OCI-LY3 (cell line): ENCODE measurements at regions not wholly inside any gene's neighbourhood (a gene's known extent, or its start where the extent isn't known, plus 50 kb on each side); places are given as distances from the start of the nearest gene placed in this dataset.

Source experiments
- H2AFZ ChIP-seq: fragments of 200-600, 300-600 bp; shearing (Covaris generic); 2 replicates; pipeline ENCODE4 v1.6.0; 2014; ENCODE audit warnings: antibody characterized with exemption, low read depth, low read length
- H3K27ac ChIP-seq: fragments of 200-600, 300-600 bp; sonication (generic); 2 replicates; pipeline ENCODE4 v1.5.1; 2014; ENCODE audit warnings: mild to moderate bottlenecking, low read length, moderate library complexity, mixed read lengths
- H3K27me3 ChIP-seq: fragments of 200-600, 300-600 bp; sonication (generic); 2 replicates; pipeline ENCODE4 v1.6.1; 2014; ENCODE audit warnings: low read depth, low read length, mixed read lengths
- H3K36me3 ChIP-seq: fragments of 200-600, 300-600 bp; sonication (generic); replicated peaks from 2 replicates; pipeline ENCODE3; 2014; ENCODE audit warnings: low read depth, low read length, mixed read lengths
- H3K4me1 ChIP-seq: fragments of 300-600, 200-600 bp; sonication (generic); 2 replicates; pipeline ENCODE4 v1.6.1; 2014; ENCODE audit warnings: low read length, mixed read lengths
- H3K4me2 ChIP-seq: fragments of 200-600, 300-600 bp; sonication (generic); 2 replicates; pipeline ENCODE4 v1.6.1; 2014; ENCODE audit warnings: low read length, mixed read lengths
- H3K4me3 ChIP-seq: fragments of 300-600, 200-600 bp; sonication (generic); 2 replicates; pipeline ENCODE4 v1.5.1; 2014; ENCODE audit warnings: antibody characterized with exemption, mild to moderate bottlenecking, low read length, moderate library complexity
- H3K79me2 ChIP-seq: fragments of 300-600, 200-600 bp; shearing (Covaris generic); 2 replicates; pipeline ENCODE4 v1.6.1; 2014; ENCODE audit warnings: mild to moderate bottlenecking, low read length, mixed read lengths
- H3K9ac ChIP-seq: fragments of 300-600, 200-600 bp; shearing (Covaris generic); 2 replicates; pipeline ENCODE4 v1.6.0; 2014; ENCODE audit warnings: mild to moderate bottlenecking, low read length, moderate library complexity
- H3K9me3 ChIP-seq: fragments of 200-600, 300-600 bp; shearing (Covaris generic); 2 replicates; pipeline ENCODE4 v1.6.1; 2014; ENCODE audit warnings: low read length, mixed read lengths; ENCODE audit not compliant: insufficient read depth
- H4K20me1 ChIP-seq: fragments of 200-600, 300-600 bp; sonication (generic); 2 replicates; pipeline ENCODE4 v1.6.1; 2016; ENCODE audit warnings: low read length, mixed read lengths; ENCODE audit not compliant: insufficient read depth
- EZH2phosphoT487 ChIP-seq: fragments of 200-600 bp; shearing (Covaris generic); IDR thresholded peaks from 2 replicates; pipeline ENCODE4 v1.6.1; 2018; ENCODE audit warnings: antibody characterized with exemption, mixed run types, low read depth
- TF ChIP-seq, protein P1 (sequence below): fragments of 200-600, 300-600 bp; sonication (generic); IDR thresholded peaks from 2 replicates; pipeline ENCODE4 v1.5.1; 2014; ENCODE audit warnings: antibody characterized with exemption, low read length, low read depth

DNA sequence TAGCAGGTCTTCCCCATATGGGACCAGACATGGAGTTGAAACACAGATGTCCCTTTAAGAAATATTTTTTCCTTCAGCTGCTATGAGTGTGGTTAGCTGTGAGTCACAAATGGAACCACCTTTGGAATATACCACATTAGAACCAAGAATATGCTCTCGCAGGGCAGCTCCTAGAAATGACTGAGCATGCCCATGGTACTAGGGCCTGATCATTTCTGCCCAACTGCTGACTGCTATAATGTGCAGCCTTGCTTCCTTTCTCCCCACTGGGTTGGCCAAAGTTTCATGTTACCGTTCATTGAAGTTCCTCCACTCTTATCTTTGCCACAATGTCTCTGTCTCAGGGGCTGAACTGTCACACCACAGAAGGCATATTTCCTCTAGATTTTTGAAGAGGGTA lies 1074.6 kb downstream of the FLRT2 start:
- no peak overlapping the region for H3K27ac ChIP-seq
- H3K4me1 ChIP-seq, result peaks cover 9% of the 10 kb centered on the region
- no peak overlapping the region for H3K9ac ChIP-seq
- H3K27me3 ChIP-seq, result no peaks in the 10 kb centered on the region
- no peaks in the 10 kb centered on the region for H3K36me3 ChIP-seq
- H3K4me3 ChIP-seq, result no peak overlapping the region
- TF ChIP-seq, protein P1, sequence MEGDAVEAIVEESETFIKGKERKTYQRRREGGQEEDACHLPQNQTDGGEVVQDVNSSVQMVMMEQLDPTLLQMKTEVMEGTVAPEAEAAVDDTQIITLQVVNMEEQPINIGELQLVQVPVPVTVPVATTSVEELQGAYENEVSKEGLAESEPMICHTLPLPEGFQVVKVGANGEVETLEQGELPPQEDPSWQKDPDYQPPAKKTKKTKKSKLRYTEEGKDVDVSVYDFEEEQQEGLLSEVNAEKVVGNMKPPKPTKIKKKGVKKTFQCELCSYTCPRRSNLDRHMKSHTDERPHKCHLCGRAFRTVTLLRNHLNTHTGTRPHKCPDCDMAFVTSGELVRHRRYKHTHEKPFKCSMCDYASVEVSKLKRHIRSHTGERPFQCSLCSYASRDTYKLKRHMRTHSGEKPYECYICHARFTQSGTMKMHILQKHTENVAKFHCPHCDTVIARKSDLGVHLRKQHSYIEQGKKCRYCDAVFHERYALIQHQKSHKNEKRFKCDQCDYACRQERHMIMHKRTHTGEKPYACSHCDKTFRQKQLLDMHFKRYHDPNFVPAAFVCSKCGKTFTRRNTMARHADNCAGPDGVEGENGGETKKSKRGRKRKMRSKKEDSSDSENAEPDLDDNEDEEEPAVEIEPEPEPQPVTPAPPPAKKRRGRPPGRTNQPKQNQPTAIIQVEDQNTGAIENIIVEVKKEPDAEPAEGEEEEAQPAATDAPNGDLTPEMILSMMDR, result no peak
- no peak for TF ChIP-seq EZH2phosphoT487
- H3K4me2 ChIP-seq, result no peak overlapping the region
- H4K20me1 ChIP-seq, result no peaks in the 10 kb centered on the region
- H3K79me2 ChIP-seq, result no peaks in the 10 kb centered on the region
- H3K9me3 ChIP-seq, result no peaks in the 10 kb centered on the region
- H2AFZ ChIP-seq, result no peak overlapping the region

DNA sequence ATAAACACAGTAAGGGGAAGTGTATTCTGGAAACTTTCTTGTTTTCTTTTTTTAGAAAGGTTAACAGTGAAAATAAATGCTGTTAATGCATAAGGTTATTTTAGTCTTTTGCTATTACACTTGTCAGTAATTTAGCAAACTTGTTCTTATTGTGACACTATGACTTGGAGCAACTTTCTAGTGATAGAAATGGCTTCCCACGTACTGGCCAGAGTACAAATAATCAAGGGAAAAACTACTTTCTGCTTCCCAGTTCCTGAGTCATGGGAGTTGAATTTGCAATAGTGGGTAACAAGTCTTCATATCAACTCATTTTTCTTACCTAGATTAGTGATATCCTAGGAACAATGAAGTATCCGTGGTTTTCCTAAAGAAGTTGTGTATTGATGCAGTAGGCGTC lies 1072.3 kb downstream of the FLRT2 start:
- H3K4me2 ChIP-seq, result no peak overlapping the region
- H4K20me1 ChIP-seq, result no peaks in the 10 kb centered on the region
- TF ChIP-seq EZH2phosphoT487, result no peak
- TF ChIP-seq, protein P1, result no peak
- no peaks in the 10 kb centered on the region for H3K9me3 ChIP-seq
- no peak overlapping the region for H3K9ac ChIP-seq
- H3K27me3 ChIP-seq, result no peaks in the 10 kb centered on the region
- H3K79me2 ChIP-seq, result no peaks in the 10 kb centered on the region
- no peak overlapping the region for H2AFZ ChIP-seq
- peaks cover 1% of the 10 kb centered on the region for H3K4me1 ChIP-seq
- no peak overlapping the region for H3K4me3 ChIP-seq
- H3K27ac ChIP-seq, result no peak overlapping the region
- no peaks in the 10 kb centered on the region for H3K36me3 ChIP-seq

DNA sequence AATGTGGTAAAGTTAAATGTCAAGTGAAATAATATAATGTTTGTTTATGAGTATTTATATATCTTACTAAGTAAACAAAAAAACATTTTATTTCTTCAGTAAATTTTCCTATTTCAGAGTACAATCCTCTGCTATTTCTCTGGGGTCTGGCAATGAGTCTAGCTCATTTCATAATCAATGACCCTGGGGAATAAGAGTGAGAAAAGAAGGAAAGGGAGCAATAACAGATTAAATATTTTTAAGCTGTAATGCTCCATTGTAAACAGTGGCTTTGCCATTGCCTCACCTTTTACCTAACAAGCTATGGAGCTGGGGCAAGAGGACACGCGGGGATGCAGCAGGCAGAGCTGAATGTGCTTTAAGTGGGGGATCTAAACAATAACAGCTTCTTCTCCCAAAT lies 1071.9 kb downstream of the FLRT2 start:
- H4K20me1 ChIP-seq, result no peaks in the 10 kb centered on the region
- no peak overlapping the region for H2AFZ ChIP-seq
- H3K27me3 ChIP-seq, result no peaks in the 10 kb centered on the region
- TF ChIP-seq, protein P1, result no peak
- no peak for TF ChIP-seq EZH2phosphoT487
- H3K4me2 ChIP-seq, result no peak overlapping the region
- H3K9me3 ChIP-seq, result no peaks in the 10 kb centered on the region
- no peak overlapping the region for H3K9ac ChIP-seq
- H3K36me3 ChIP-seq, result no peaks in the 10 kb centered on the region
- no peak overlapping the region for H3K27ac ChIP-seq
- H3K4me3 ChIP-seq, result no peak overlapping the region
- no peaks in the 10 kb centered on the region for H3K4me1 ChIP-seq
- no peaks in the 10 kb centered on the region for H3K79me2 ChIP-seq

DNA sequence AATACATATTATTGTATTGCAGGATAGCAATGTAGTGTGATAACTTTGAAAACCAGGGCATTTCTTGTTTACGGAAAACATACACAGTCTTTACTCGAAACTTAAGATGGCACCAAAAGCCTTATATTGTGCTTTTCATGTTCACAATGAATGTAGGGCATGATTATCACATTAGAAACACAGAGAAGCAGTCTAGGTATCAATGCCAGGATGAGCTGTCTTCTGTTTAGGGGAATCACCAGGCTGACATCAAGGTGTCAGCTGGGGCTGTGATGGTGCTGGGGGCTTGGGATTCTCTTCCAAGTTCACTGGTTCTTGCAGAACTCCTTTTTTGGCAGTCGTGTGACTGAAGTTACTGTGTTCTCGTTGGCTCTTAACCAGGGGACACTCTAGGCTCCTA lies 1067.3 kb downstream of the FLRT2 start:
- Histone ChIP-seq H3K36me3 (no peaks in the 10 kb centered on the region), H2AFZ (no peak overlapping the region), H3K4me1 (peaks cover 5% of the 10 kb centered on the region; the same call in 1 of the 2 replicates), H3K9me3 (no peaks in the 10 kb centered on the region), H3K4me3 (no peak overlapping the region), H3K4me2 (no peak overlapping the region), H3K27me3 (no peaks in the 10 kb centered on the region), H3K9ac (no peak overlapping the region), H3K79me2 (no peaks in the 10 kb centered on the region), H3K27ac (no peak overlapping the region), H4K20me1 (no peaks in the 10 kb centered on the region)
- no peak for TF ChIP-seq EZH2phosphoT487
- TF ChIP-seq, protein P1, result no peak
